Hematopoietic multipotent progenitor cell treated with erythropoietin and hydrocortisone succinate and interleukin-3 and kit ligand, for 17 days (in vitro differentiated cells): ENCODE measurements at regions not wholly inside any gene's neighbourhood (a gene's known extent, or its start where the extent isn't known, plus 50 kb on each side); places are given as distances from the start of the nearest gene placed in this dataset.
"Not testable (repeated sequence)": the region's sequence is repeated elsewhere in the genome, so short reads cannot be mapped to it uniquely, and the experiment has no call there.

Source experiments
- DNase-seq: peaks from one replicate; pipeline ENCODE4 v3.0.0-alpha.2; 2015; ENCODE audit warnings: low spot score

GRCh38 chr6:18527836-18528743 is 140.9 kb downstream of the RNF144B start:
- no peak for DNase-seq

- DNase-seq, result no peak
Observed at GRCh38 chr6:18530201-18530600, 143.1 kb downstream of the RNF144B start.

- no peak for DNase-seq
Observed at GRCh38 chr6:18532139-18532538, 145.0 kb downstream of the RNF144B start.

- no peak for DNase-seq
Observed at GRCh38 chr6:18533793-18534192, 146.6 kb downstream of the RNF144B start.

- no peak for DNase-seq
Observed at GRCh38 chr6:18536591-18537055, 149.5 kb downstream of the RNF144B start.

- DNase-seq, result no peak
Observed at GRCh38 chr6:18538315-18538714, 151.2 kb downstream of the RNF144B start.

GRCh38 chr6:18543051-18543450 is 155.9 kb downstream of the RNF144B start:
- no peak for DNase-seq

GRCh38 chr6:18545142-18545541 is 158.0 kb downstream of the RNF144B start:
- not testable (repeated sequence) for DNase-seq

GRCh38 chr6:18545726-18546125 is 158.6 kb downstream of the RNF144B start:
- no peak for DNase-seq

GRCh38 chr6:18550119-18550518 is 163.0 kb downstream of the RNF144B start:
- no peak for DNase-seq

GRCh38 chr6:18551228-18551627 is 164.1 kb downstream of the RNF144B start:
- DNase-seq, result no peak

GRCh38 chr6:18555750-18556149 is 168.6 kb downstream of the RNF144B start:
- DNase-seq, result no peak

GRCh38 chr6:18561037-18561750 is 174.0 kb downstream of the RNF144B start:
- no peak for DNase-seq

GRCh38 chr6:18562726-18563125 is 175.6 kb downstream of the RNF144B start:
- no peak for DNase-seq

- no peak for DNase-seq
Observed at GRCh38 chr6:18564775-18565174, 177.6 kb downstream of the RNF144B start.

- no peak for DNase-seq
Observed at GRCh38 chr6:18565231-18565630, 178.1 kb downstream of the RNF144B start.

GRCh38 chr6:18567380-18567779 is 180.2 kb downstream of the RNF144B start:
- no peak for DNase-seq

- DNase-seq, result no peak
Observed at GRCh38 chr6:18577491-18577890, 190.3 kb downstream of the RNF144B start.

- DNase-seq, result no peak
Observed at GRCh38 chr6:18579166-18579565, 192.0 kb downstream of the RNF144B start.

GRCh38 chr6:18579869-18580268 is 192.7 kb downstream of the RNF144B start:
- DNase-seq, result no peak

GRCh38 chr6:18584372-18584771 is 197.2 kb downstream of the RNF144B start:
- DNase-seq, result no peak

- no peak for DNase-seq
Observed at GRCh38 chr6:18585032-18585573, 198.0 kb downstream of the RNF144B start.

GRCh38 chr6:18586133-18586532 is 199.0 kb downstream of the RNF144B start:
- DNase-seq, result no peak
